ENCODE measurements at regions not wholly inside any gene's neighbourhood (a gene's known extent, or its start where the extent isn't known, plus 50 kb on each side); places are given as distances from the start of the nearest gene placed in this dataset.

DNA sequence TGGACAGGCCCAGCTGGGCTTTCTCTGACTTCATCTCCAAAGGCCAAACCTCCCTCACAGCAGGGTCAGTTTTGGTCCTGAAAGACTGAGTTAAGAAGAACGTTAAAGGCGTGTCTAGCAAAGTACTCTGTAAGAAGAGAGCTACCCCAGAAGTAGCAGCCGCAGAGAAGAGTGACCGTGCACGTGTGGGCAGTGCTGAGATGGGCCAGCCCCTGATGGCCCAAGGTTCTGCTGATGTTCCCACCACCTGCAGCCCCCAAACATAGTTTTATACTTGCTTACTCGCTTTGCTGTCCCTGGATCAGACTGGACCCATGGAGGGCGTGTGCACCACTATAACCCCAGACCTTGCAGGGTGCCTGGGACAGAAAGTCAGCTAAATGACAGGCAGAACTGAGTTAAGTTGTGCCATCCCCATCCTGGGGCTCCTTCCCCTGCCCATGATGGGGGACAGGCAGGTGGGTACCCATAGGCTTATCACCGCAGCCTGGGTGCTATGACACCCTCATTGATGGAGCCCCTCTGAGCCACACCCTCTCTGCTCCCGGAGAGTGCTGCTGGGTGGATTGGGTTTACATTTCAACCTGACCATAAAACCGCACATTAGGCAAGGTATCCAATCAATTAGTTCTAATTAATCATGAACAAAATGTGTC, 367.3 kb upstream of the HS6ST1 start:
- TF ChIP-seq, protein P1, sequence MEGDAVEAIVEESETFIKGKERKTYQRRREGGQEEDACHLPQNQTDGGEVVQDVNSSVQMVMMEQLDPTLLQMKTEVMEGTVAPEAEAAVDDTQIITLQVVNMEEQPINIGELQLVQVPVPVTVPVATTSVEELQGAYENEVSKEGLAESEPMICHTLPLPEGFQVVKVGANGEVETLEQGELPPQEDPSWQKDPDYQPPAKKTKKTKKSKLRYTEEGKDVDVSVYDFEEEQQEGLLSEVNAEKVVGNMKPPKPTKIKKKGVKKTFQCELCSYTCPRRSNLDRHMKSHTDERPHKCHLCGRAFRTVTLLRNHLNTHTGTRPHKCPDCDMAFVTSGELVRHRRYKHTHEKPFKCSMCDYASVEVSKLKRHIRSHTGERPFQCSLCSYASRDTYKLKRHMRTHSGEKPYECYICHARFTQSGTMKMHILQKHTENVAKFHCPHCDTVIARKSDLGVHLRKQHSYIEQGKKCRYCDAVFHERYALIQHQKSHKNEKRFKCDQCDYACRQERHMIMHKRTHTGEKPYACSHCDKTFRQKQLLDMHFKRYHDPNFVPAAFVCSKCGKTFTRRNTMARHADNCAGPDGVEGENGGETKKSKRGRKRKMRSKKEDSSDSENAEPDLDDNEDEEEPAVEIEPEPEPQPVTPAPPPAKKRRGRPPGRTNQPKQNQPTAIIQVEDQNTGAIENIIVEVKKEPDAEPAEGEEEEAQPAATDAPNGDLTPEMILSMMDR (IDR thresholded peaks at IDR 0.05; ENCODE audit: low read depth, low read length), result no peak
- TF ChIP-seq EZH2phosphoT487 (IDR thresholded peaks at IDR 0.05; ENCODE audit: low read depth), result no peak
